Forelimb muscle (tissue), 1 donor: ENCODE measurements at regions not wholly inside any gene's neighbourhood (a gene's known extent, or its start where the extent isn't known, plus 50 kb on each side); places are given as distances from the start of the nearest gene placed in this dataset.
"Not testable (repeated sequence)": the region's sequence is repeated elsewhere in the genome, so short reads cannot be mapped to it uniquely, and the experiment has no call there.

Experiments used
- DNase-seq: peaks from one replicate; pipeline ENCODE4 v3.0.0-alpha.2; 2013; ENCODE audit warnings: low read depth

GRCh38 chr6:7008451-7008988 lies 99.2 kb upstream of the RREB1 start:
- DNase-seq, result no peak

GRCh38 chr6:7016226-7016625 lies 91.5 kb upstream of the RREB1 start:
- no peak for DNase-seq

GRCh38 chr6:7021301-7021700 lies 86.5 kb upstream of the RREB1 start:
- no peak for DNase-seq

- no peak for DNase-seq
These were observed 81.9 kb upstream of the RREB1 start for GRCh38 chr6:7025861-7026260.

- not testable (repeated sequence) for DNase-seq
These were observed 78.8 kb upstream of the RREB1 start for GRCh38 chr6:7028963-7029362.

GRCh38 chr6:7030968-7031367 lies 76.8 kb upstream of the RREB1 start:
- DNase-seq, result not testable (repeated sequence)

- no peak for DNase-seq
These were observed 74.6 kb upstream of the RREB1 start for GRCh38 chr6:7033202-7033601.

GRCh38 chr6:7034055-7034454 lies 73.7 kb upstream of the RREB1 start:
- no peak for DNase-seq

- no peak for DNase-seq
These were observed 71.9 kb upstream of the RREB1 start for GRCh38 chr6:7035837-7036249.

GRCh38 chr6:7041511-7042026 lies 66.2 kb upstream of the RREB1 start:
- DNase-seq, result no peak

GRCh38 chr6:7042056-7042653 lies 65.6 kb upstream of the RREB1 start:
- no peak for DNase-seq

- no peak for DNase-seq
These were observed 64.9 kb upstream of the RREB1 start for GRCh38 chr6:7042654-7043545.

GRCh38 chr6:7045331-7045730 lies 62.4 kb upstream of the RREB1 start:
- DNase-seq, result no peak

GRCh38 chr6:7045746-7046145 lies 62.0 kb upstream of the RREB1 start:
- DNase-seq, result no peak

- DNase-seq, result no peak
These were observed 60.6 kb upstream of the RREB1 start for GRCh38 chr6:7047128-7047527.

- DNase-seq, result no peak
These were observed 59.8 kb upstream of the RREB1 start for GRCh38 chr6:7047966-7048365.

- DNase-seq, result no peak
These were observed 58.9 kb upstream of the RREB1 start for GRCh38 chr6:7048894-7049293.

- DNase-seq, result no peak
These were observed 57.8 kb upstream of the RREB1 start for GRCh38 chr6:7050004-7050403.

- no peak for DNase-seq
These were observed 56.6 kb upstream of the RREB1 start for GRCh38 chr6:7050872-7051779.

GRCh38 chr6:7051780-7052442 lies 55.9 kb upstream of the RREB1 start:
- DNase-seq, result no peak

GRCh38 chr6:7052443-7053011 lies 55.2 kb upstream of the RREB1 start:
- DNase-seq, result no peak
